K562 (cell line): ENCODE measurements at regions not wholly inside any gene's neighbourhood (a gene's known extent, or its start where the extent isn't known, plus 50 kb on each side); places are given as distances from the start of the nearest gene placed in this dataset.

Experiments
- ATAC-seq: fragments of 200-7000 bp; cut with Tn5 transposase; 3 replicates; pipeline ENCODE4 v1.9.1; 2020; ENCODE audit warnings: moderate library complexity
- BruUV-seq: library from RNA; stranded (reverse); fragments of 400-500 nt; replicated peaks from 2 replicates; lab custom pipeline; 2021; lab: Mats Ljungman, UMichigan
- CTCF ChIA-PET: fragments of 300-600 bp; formaldehyde crosslinking; extraction: SDS; loops from one replicate; lab custom pipeline; 2021; ENCODE audit warnings: low intra/inter-chr PET ratio; lab: Yijun Ruan, JAX
- POLR2A ChIA-PET: fragments of 300-600, 350-650 bp; sonication (Branson Sonifier 250); formaldehyde crosslinking; extraction: SDS; loops from one replicate; lab custom pipeline; 2021; ENCODE audit warnings: antibody characterized with exemption, inconsistent platforms; lab: Yijun Ruan, JAX
- DNase-seq, 4 experiments: peaks; one replicate each; pipeline versions ENCODE4 v3.0.0 to v3.0.0-alpha.2; 2011 to 2018; ENCODE audit warnings: low spot score in 3 of 4, mixed read lengths in 3 of 4; ENCODE audit errors: extremely low read depth in 1 of 4
- FAIRE-seq: peaks from 2 replicates; lab custom pipeline; 2011; peaks lifted over from hg19 to GRCh38; lab: Jason Lieb, UNC
- H2AFZ ChIP-seq: 2 replicates; pipeline ENCODE4 v1.6.0; 2011; ENCODE audit warnings: low read depth, low read length, control low read depth, inconsistent platforms
- H3K27ac ChIP-seq: fragments of 200-600 bp; 3 replicates; pipeline ENCODE4 v1.8.0; 2011; ENCODE audit warnings: low read depth, mild to moderate bottlenecking, control low read depth, inconsistent platforms, low read length, moderate library complexity, mixed read lengths; ENCODE audit errors: extremely low read depth
- H3K27me3 ChIP-seq, 2 experiments: fragments of 300-600 bp in 1 of 2; 2 replicates in 1 of 2; 3 replicates in 1 of 2; pipeline versions ENCODE4 v1.6.0 to v1.8.0; 2011; ENCODE audit warnings: inconsistent platforms in 2 of 2, low read length in 2 of 2, mild to moderate bottlenecking in 1 of 2, mixed read lengths in 1 of 2, moderate library complexity in 1 of 2; ENCODE audit not compliant: control insufficient read depth in 2 of 2, insufficient read depth in 2 of 2
- H3K36me3 ChIP-seq: fragments of 300-600 bp; 3 replicates; pipeline ENCODE4 v1.8.0; 2011; ENCODE audit warnings: mild to moderate bottlenecking, low read length, inconsistent platforms; ENCODE audit not compliant: control insufficient read depth, insufficient read depth
- H3K4me1 ChIP-seq, 2 experiments: fragments of 200-600 bp in 1 of 2; replicated peaks in 1 of 2; 2 replicates in 1 of 2; 3 replicates in 1 of 2; pipeline versions ENCODE4 v1.5.1 to v1.8.0; 2011; ENCODE audit warnings: inconsistent platforms in 2 of 2, low read length in 2 of 2, mild to moderate bottlenecking in 1 of 2, mixed read lengths in 1 of 2, moderate library complexity in 1 of 2; ENCODE audit not compliant: control insufficient read depth in 2 of 2, insufficient read depth in 2 of 2
- H3K4me2 ChIP-seq: 2 replicates; pipeline ENCODE4 v1.6.1; 2011; ENCODE audit warnings: low read length, control low read depth, inconsistent platforms, mixed read lengths; ENCODE audit not compliant: insufficient read depth
- H3K4me3 ChIP-seq: fragments of 200-600 bp; sonication (generic), shearing (Covaris generic); 2 replicates; pipeline ENCODE4 v1.5.1; 2016; ENCODE audit warnings: control low read depth, inconsistent platforms
- H3K79me2 ChIP-seq: fragments of 200-600 bp; 3 replicates; pipeline ENCODE4 v1.8.0; 2011; ENCODE audit warnings: low read length, inconsistent platforms; ENCODE audit not compliant: control insufficient read depth, insufficient read depth
- H3K9ac ChIP-seq, 2 experiments: 2 replicates each; pipeline versions ENCODE4 v1.6.0 to v1.6.1; 2011; ENCODE audit warnings: low read depth in 2 of 2, low read length in 2 of 2, control low read depth in 1 of 2, inconsistent platforms in 1 of 2, mild to moderate bottlenecking in 1 of 2, mixed read lengths in 1 of 2; ENCODE audit not compliant: insufficient read depth in 1 of 2
- H3K9me1 ChIP-seq: one replicate; pipeline ENCODE4 v1.6.0; 2011; ENCODE audit warnings: inconsistent platforms, mild to moderate bottlenecking, low read length, moderate library complexity; ENCODE audit not compliant: control insufficient read depth, insufficient read depth
- H3K9me3 ChIP-seq: replicated peaks from 2 replicates; pipeline ENCODE4 v1.5.1; 2011; ENCODE audit warnings: low read depth, low read length, inconsistent platforms; ENCODE audit not compliant: control insufficient read depth, insufficient read depth
- H4K20me1 ChIP-seq: replicated peaks from 2 replicates; pipeline ENCODE4 v1.6.1; 2011; ENCODE audit warnings: low read length, inconsistent platforms, mixed read lengths; ENCODE audit not compliant: control insufficient read depth, insufficient read depth
- CEBPB ChIP-seq: fragments of 450-650 bp; IDR thresholded peaks from 2 replicates; pipeline ENCODE4 v1.6.1; 2016; ENCODE audit warnings: missing genetic modification characterization, missing compliant biosample characterization
- CHD2 ChIP-seq: IDR thresholded peaks from 2 replicates; pipeline ENCODE4 v1.6.1; 2011; ENCODE audit warnings: low read depth, low read length
- GABPB1 ChIP-seq: sonication (generic); formaldehyde crosslinking; IDR thresholded peaks from 2 replicates; pipeline ENCODE4 v1.8.0; 2022; ENCODE audit warnings: mild to moderate bottlenecking, missing genetic modification reagents
- SRSF1 ChIP-seq: fragments of 200-400 bp; formaldehyde crosslinking; IDR thresholded peaks from 2 replicates; pipeline ENCODE4 v1.6.1; 2017; ENCODE audit warnings: mild to moderate bottlenecking, low read depth, low read length, moderate library complexity
- XRCC3 ChIP-seq: fragments of 450-650 bp; IDR thresholded peaks from 2 replicates; pipeline ENCODE4 v1.6.1; 2017; ENCODE audit warnings: mild to moderate bottlenecking, moderate library complexity
- WGBS: fragments of 100-300 bp; shearing (Covaris generic); methylation state at CpG from one replicate; pipeline ENCODE4 v1.1.6; 2016; ENCODE audit warnings: low coverage, mixed read lengths; ENCODE audit not compliant: insufficient coverage; ENCODE audit errors: missing lambda C conversion rate; 5-methylcytosine and 5-hydroxymethylcytosine counted together
- in situ Hi-C: fragments of 300-500 bp; cut with MboI; formaldehyde crosslinking; loops from 4 replicates; pipeline ENCODE4 v1.15.0; 2018; ENCODE audit warnings: inconsistent platforms, mixed read lengths
- intact Hi-C: fragments of 100-400 bp; cut with micrococcal nuclease; formaldehyde crosslinking; loops from 2 replicates; pipeline ENCODE4 v1.14.2; 2022

DNA sequence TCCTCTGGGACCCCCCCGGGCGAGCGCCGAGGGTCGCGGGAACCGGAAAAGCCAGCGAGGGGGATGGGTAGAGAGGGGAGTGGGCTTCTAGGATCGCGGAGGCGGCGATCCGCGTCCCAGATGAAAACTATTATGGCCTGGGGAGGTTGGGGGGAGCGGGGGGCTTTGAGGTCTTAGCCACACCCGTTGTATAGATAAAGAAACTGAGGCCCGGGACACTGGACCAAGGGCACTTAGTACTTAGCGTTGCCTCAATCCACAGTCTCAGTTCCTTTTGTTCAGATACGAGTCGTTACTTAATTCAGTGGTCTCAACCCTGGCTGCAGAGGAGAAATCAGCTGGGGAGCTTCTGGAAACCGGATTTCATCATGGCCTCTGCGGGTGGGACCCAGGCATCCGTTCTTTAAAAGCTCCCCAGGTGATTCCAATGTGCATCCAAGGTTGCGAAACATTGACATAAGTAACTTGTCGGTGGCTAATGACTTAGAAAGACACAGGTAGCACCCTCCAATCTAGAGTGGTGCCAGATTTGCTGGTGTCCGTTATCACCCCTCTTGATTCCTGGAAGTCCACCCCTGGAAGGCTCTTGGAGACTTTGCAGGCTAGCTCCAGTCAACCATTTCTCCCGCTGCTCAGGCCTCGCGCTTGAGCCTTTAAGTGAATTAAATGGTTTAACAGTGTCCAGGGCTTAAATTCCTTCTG lies 90.7 kb downstream of the GEMIN8 start:
- Histone ChIP-seq H3K4me2 (no peak overlapping the region), H2AFZ (no peak overlapping the region), H3K4me3 (no peak overlapping the region), H3K36me3 (no peaks in the 10 kb centered on the region), H3K9me1 (no peaks in the 10 kb centered on the region), H4K20me1 (no peaks in the 10 kb centered on the region), H3K79me2 (no peaks in the 10 kb centered on the region), H3K27ac (no peak overlapping the region), H3K27me3 (peaks cover 8 to 21% of the 10 kb centered on the region in 2 experiments; a peak in 3 of 5 replicates), H3K9me3 (no peaks in the 10 kb centered on the region), H3K9ac (no peak overlapping the region), H3K4me1 (peaks cover 0 to 9% of the 10 kb centered on the region in 2 experiments; a peak in 1 of 5 replicates)
- intact Hi-C loops: no loop called here
- DNase-seq (no peak), FAIRE-seq (no peak), ATAC-seq (no peak)
- CTCF ChIA-PET: no interaction called here
- in situ Hi-C loops: no loop called here
- WGBS: 26% methylated on average over 19 of the region's 29 CpGs
- TF ChIP-seq SRSF1 (no peak), GABPB1 (CRISPR knock-in tag) (no peak), CHD2 (no peak), CEBPB (tag) (peak; percentile 32; the same call in 1 of the 2 replicates), XRCC3 (no peak)
- no TSS peak for BruUV-seq
- POLR2A ChIA-PET: no interaction called here
